SK-MEL-5 (cell line): ENCODE measurements at regions not wholly inside any gene's neighbourhood (a gene's known extent, or its start where the extent isn't known, plus 50 kb on each side); places are given as distances from the start of the nearest gene placed in this dataset.
A peak's percentile ranks its signal among the peaks of the same experiment; 100 is the strongest.

Experiments
- DNase-seq: peaks from one replicate; pipeline ENCODE4 v3.0.0-alpha.2; 2016; ENCODE audit warnings: low read depth, low spot score
- in situ Hi-C: cut with HindIII; loops from 2 replicates; pipeline ENCODE4 v1.10.0; 2016; ENCODE audit warnings: low sequenced_read_pairs, high pct_unique_total_duplicates, low pct_unique_long_range_greater_than_20kb

DNA sequence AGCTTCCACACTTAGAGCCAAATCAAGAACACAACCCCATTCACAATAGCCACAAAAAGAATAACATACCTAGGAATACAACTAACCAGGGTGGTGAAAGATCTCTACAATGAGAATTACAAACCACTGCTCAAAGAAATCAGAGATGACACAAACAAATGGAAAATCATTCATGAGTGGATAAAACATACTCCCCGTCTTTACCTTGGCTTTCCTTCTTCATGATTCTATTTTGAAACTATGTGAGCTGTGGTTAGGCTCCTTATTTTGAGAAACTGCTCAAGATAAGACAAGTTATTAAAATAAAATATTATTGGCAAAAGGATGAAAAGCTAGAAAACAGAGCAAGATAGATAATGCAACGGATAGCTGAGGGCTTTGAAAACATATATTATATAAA is 598.1 kb upstream of the FAT1 start:
- in situ Hi-C loops = no loop called here
- no peak for DNase-seq

DNA sequence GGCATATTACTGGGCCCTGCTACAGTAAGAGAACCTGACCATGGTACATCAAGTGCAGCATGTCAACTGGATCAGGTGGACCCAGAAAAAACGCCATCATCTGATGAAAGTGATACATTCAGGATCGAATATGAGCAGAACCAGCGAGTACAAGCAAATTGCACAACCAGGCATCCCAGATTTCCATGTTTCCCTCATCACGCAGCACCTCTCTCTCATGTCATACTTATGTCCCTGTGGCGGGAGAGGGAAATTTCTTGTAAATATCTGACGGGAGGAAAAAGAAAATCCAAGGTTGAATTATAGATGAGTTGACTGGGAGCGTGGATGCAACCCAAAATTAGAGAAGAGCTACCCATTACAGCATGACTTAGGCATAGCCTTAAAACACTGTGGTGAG is 608.5 kb upstream of the FAT1 start:
- in situ Hi-C loops = no loop called here
- DNase-seq = no peak

GRCh38 chr4:187333151-187333550 is 609.5 kb upstream of the FAT1 start:
- in situ Hi-C loops = no loop called here
- DNase-seq = no peak

GRCh38 chr4:187335339-187335738 is 611.7 kb upstream of the FAT1 start:
- in situ Hi-C loops = no loop called here
- no peak for DNase-seq

- in situ Hi-C loops = no loop called here
- no peak for DNase-seq
Measured at GRCh38 chr4:187354740-187355139, 631.1 kb upstream of the FAT1 start.

- in situ Hi-C loops = no loop called here
- no peak for DNase-seq
Measured at GRCh38 chr4:187357045-187357643, 633.5 kb upstream of the FAT1 start.

- in situ Hi-C loops = no loop called here
- no peak for DNase-seq
Measured at GRCh38 chr4:187357821-187358220, 634.2 kb upstream of the FAT1 start.

- in situ Hi-C loops = no loop called here
- DNase-seq = no peak
Measured at GRCh38 chr4:187362937-187363857, 632.4 kb upstream of the ZFP42 start.

DNA sequence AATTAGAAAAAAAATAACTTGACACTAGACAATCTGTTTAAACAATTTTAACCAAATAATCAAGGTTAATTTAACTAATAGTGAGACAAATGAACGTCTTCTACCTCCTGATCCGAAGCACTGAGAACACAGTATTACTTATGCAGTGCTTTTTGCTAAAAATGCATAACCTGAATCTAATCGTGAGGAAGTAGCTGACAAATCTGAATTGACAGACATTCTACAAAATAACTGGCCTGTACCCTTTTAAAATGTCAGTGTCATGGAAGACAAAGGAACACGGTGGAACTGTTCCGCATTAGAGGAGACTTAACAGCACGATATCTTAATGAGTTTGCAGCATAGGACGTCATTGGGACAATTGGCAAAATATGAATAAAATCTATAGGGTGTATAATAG is 631.2 kb upstream of the ZFP42 start:
- in situ Hi-C loops = no loop called here
- DNase-seq = no peak

DNA sequence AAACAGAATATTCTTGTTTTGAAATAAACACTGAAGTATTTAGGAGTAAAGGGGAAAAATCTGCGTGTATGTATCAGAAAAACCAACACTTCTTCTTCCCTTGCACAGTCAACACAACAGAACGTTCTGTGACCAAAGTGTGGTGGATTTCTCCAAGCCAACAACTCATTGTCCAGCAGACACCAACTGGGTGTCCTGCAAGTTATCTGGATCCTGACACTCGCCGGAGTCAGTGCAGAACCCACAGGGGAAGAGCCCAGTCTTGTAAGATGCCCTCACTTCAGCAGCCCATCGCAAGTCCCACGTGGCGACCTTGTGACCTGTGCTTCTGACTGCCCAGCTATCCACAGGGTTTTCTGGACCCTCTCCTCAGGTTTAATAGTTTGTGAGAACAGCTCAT is 630.7 kb upstream of the ZFP42 start:
- in situ Hi-C loops = no loop called here
- DNase-seq = no peak

DNA sequence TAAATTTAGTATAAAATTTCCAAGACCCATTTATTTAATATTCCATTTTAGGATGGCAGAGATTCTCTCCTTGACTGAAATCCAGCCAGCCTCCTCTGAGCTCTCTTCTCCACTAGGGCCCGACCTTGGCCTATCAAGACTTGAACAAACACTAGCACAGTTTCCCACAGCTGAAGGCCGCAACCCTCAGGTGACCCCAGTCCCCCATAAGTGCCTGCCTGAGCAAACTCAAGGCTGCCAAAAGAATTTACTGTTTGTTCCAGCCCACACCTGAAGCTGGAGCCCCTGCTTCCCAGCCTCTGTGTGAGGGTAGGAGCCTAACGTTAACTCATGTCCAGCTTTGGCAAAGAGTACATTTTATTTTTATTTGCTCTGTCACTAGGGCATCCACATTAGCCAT is 629.0 kb upstream of the ZFP42 start:
- in situ Hi-C loops = no loop called here

DNA sequence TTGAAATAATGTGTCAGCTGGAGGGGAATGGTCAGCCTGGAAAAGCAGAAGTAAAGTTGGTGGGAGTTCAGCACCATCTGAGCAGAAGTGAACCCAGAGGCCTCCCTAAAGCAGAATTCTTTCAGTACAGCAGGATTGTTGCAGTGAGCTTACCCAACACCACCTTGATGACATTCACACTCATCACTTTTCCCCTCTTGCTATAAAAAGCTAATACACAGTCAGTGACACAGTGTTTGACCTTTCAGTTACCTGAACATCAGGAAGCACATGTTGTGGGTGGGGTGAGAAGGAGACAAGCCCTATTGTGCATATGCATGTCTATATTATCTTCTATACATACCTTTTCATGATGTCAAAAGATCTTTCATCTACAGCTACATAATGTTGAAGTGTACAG is 624.7 kb upstream of the ZFP42 start:
- in situ Hi-C loops = no loop called here
- DNase-seq = no peak

More for the DNA sequence above, 629.0 kb upstream of the ZFP42 start:
- no peak for DNase-seq

DNA sequence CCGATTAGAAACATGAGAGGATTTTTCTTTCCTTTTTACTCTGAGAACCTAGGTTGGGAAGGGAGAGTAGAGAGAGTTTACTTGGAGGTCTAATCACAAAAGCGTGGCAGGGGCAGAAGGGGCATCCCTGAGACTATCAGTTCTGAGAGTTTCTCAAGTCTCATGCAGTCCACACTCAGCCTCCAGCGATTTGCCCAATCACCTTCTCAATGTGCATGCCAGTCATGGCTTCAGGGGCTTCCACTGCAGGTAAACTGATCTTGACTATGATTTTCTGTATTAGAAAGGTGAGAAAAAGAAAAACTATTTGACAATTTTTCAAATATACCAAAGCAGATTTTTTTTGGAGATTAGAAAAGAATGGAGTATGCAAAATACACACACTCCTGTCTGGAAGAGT is 617.1 kb upstream of the ZFP42 start:
- DNase-seq = no peak
- in situ Hi-C loops = no loop called here

- in situ Hi-C loops = no loop called here
- DNase-seq = peak; percentile 64
Measured at GRCh38 chr4:187380181-187380581, 615.4 kb upstream of the ZFP42 start.

DNA sequence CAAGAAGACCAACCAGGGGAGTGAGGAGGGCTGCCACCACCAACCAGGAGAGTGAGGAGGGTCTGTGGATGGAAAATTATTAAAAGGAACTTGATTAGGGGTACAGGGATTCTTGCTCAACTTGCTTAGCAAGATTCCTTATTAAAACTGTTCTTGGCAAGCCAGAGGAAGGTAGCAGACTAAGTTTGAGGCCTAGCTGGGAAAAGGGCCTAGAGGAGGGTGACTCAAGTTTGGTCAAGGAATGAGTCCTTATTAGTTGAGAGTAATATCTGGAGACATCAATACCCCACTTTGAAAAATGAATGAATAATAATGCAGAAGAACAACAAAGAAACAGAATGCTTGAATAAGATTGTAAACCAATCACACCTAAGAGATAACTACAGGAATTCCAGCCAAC is 612.4 kb upstream of the ZFP42 start:
- in situ Hi-C loops = no loop called here
- no peak for DNase-seq

- no peak for DNase-seq
- in situ Hi-C loops = no loop called here
Measured at GRCh38 chr4:187387739-187388138, 607.8 kb upstream of the ZFP42 start.

- in situ Hi-C loops = no loop called here
- no peak for DNase-seq
Measured at GRCh38 chr4:187389420-187389819, 606.2 kb upstream of the ZFP42 start.

DNA sequence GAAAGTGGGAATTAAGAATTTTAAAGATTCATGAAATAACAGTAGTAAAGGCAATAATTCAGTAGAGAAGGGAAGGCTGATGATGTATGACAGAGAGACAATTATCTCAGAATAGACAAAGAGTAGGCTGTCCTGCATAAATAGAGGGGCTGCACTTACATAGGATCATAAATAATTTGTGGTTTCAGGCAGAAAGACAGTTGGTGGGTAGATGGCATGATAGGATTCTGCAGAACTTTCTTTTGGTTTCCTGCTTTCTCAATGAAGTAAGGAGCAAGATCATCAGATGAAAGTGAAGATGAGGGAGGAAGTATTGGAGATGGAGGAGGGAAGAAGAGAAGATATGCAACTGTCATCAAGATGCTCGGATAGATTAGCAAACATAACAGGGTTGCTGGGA is 604.9 kb upstream of the ZFP42 start:
- in situ Hi-C loops = no loop called here
- DNase-seq = no peak
